ENCODE measurements at regions not wholly inside any gene's neighbourhood (a gene's known extent, or its start where the extent isn't known, plus 50 kb on each side); places are given as distances from the start of the nearest gene placed in this dataset.

GRCh38 chr11:111120696-111121302, 124.7 kb upstream of the POU2AF2 start:
- TF ChIP-seq EZH2 (optimal IDR thresholded peaks at IDR 0.05; ENCODE audit: low read depth, low read length) (no peak), CTCF (IDR thresholded peaks at IDR 0.05; ENCODE audit: low read length) (no peak), EZH2phosphoT487 (IDR thresholded peaks at IDR 0.05; ENCODE audit: low read length) (no peak)

All from MM.1S (cell line).